Endothelial cell of umbilical vein (primary cell): ENCODE measurements at regions not wholly inside any gene's neighbourhood (a gene's known extent, or its start where the extent isn't known, plus 50 kb on each side); places are given as distances from the start of the nearest gene placed in this dataset.

Experiments
- BruUV-seq: library from RNA; stranded (reverse); fragments of 400-500 nt; replicated peaks from 2 replicates; lab custom pipeline; 2021; lab: Mats Ljungman, UMichigan
- CTCF ChIA-PET: fragments of 300-600, 350-600 bp; sonication (Branson Sonifier 250); formaldehyde crosslinking; loops from one replicate; lab custom pipeline; 2021; ENCODE audit warnings: antibody characterized with exemption, inconsistent platforms; lab: Charles Lee
- POLR2A ChIA-PET: fragments of 300-600, 350-600 bp; sonication (Branson Sonifier 250); formaldehyde crosslinking; loops from one replicate; lab custom pipeline; 2021; ENCODE audit warnings: antibody characterized with exemption, inconsistent platforms; lab: Charles Lee
- DNase-seq: peaks from one replicate; pipeline ENCODE4 v3.0.0-alpha.2; 2011; ENCODE audit warnings: low read depth, low spot score
- FAIRE-seq: peaks from 2 replicates; lab custom pipeline; 2011; peaks lifted over from hg19 to GRCh38; lab: Jason Lieb, UNC
- H2AFZ ChIP-seq: 2 replicates; pipeline ENCODE4 v1.6.0; 2012; ENCODE audit warnings: low read depth, low read length, control low read depth, inconsistent platforms
- H3K27ac ChIP-seq: 2 replicates; pipeline ENCODE4 v1.5.1; 2011; ENCODE audit warnings: low read depth, mild to moderate bottlenecking, control low read depth, low read length, moderate library complexity; ENCODE audit not compliant: insufficient read depth
- H3K27me3 ChIP-seq, 2 experiments: 2 replicates each; pipeline versions ENCODE4 v1.6.0 to v1.6.1; 2011; ENCODE audit warnings: low read length in 2 of 2, mixed read lengths in 1 of 2; ENCODE audit not compliant: control insufficient read depth in 2 of 2, insufficient read depth in 2 of 2
- H3K36me3 ChIP-seq, 2 experiments: 2 replicates in 1 of 2; 3 replicates in 1 of 2; pipeline ENCODE4 v1.5.1; 2011; ENCODE audit warnings: low read length in 2 of 2, mild to moderate bottlenecking in 1 of 2, moderate library complexity in 1 of 2; ENCODE audit not compliant: control insufficient read depth in 2 of 2, insufficient read depth in 2 of 2; ENCODE audit errors: extremely low read depth in 1 of 2
- H3K4me1 ChIP-seq: 3 replicates; pipeline ENCODE4 v1.5.1; 2011; ENCODE audit warnings: mild to moderate bottlenecking, low read length; ENCODE audit not compliant: control insufficient read depth, insufficient read depth; ENCODE audit errors: extremely low read depth
- H3K4me2 ChIP-seq: 2 replicates; pipeline ENCODE4 v1.6.1; 2011; ENCODE audit warnings: low read length, control low read depth, mixed read lengths; ENCODE audit not compliant: insufficient read depth
- H3K4me3 ChIP-seq, 3 experiments: fragments of 200-600 bp in 1 of 3; sonication (generic), shearing (Covaris generic) in 1 of 3; replicated peaks in 1 of 3; 2 replicates each; pipeline ENCODE4 v1.5.1; 2011 to 2016; ENCODE audit warnings: control low read depth in 3 of 3, low read length in 3 of 3, mild to moderate bottlenecking in 2 of 3, inconsistent platforms in 1 of 3, low read depth in 1 of 3, moderate library complexity in 1 of 3; ENCODE audit not compliant: insufficient read depth in 1 of 3
- H3K79me2 ChIP-seq: 2 replicates; pipeline ENCODE4 v1.6.0; 2012; ENCODE audit warnings: low read length, inconsistent platforms; ENCODE audit not compliant: control insufficient read depth, insufficient read depth
- H3K9ac ChIP-seq: replicated peaks from 2 replicates; pipeline ENCODE3; 2011; ENCODE audit warnings: low read length, control low read depth; ENCODE audit not compliant: insufficient read depth; ENCODE audit errors: extremely low read depth
- H3K9me1 ChIP-seq: replicated peaks from 3 replicates; pipeline ENCODE4 v1.6.0; 2011; ENCODE audit warnings: mild to moderate bottlenecking, low read length; ENCODE audit not compliant: control insufficient read depth, insufficient read depth; ENCODE audit errors: extremely low read depth
- H3K9me3 ChIP-seq: replicated peaks from 2 replicates; pipeline ENCODE4 v1.5.1; 2012; ENCODE audit warnings: low read length, inconsistent platforms; ENCODE audit not compliant: control insufficient read depth, insufficient read depth
- H4K20me1 ChIP-seq: replicated peaks from 2 replicates; pipeline ENCODE3; 2011; ENCODE audit warnings: mild to moderate bottlenecking, low read length; ENCODE audit not compliant: control insufficient read depth, insufficient read depth; ENCODE audit errors: extremely low read depth
- EZH2 ChIP-seq: IDR thresholded peaks from 2 replicates; pipeline ENCODE4 v1.6.1; 2012; ENCODE audit warnings: borderline replicate concordance, low read depth, mild to moderate bottlenecking, moderate library complexity, low read length, inconsistent platforms; ENCODE audit not compliant: severe bottlenecking
- FOS ChIP-seq: IDR thresholded peaks from 2 replicates; pipeline ENCODE4 v1.6.1; 2011; ENCODE audit warnings: mild to moderate bottlenecking, low read length, moderate library complexity, borderline replicate concordance; ENCODE audit not compliant: insufficient read depth
- GATA2 ChIP-seq: IDR thresholded peaks from 2 replicates; pipeline ENCODE4 v1.7.0; 2011; ENCODE audit warnings: low read depth, mild to moderate bottlenecking, moderate library complexity, mixed read lengths, low read length; ENCODE audit not compliant: insufficient read length, insufficient read depth
- JUN ChIP-seq: IDR thresholded peaks from 2 replicates; pipeline ENCODE4 v1.6.1; 2011; ENCODE audit warnings: borderline replicate concordance, low read depth; ENCODE audit not compliant: insufficient read length, insufficient read depth
- MAX ChIP-seq: IDR thresholded peaks from 2 replicates; pipeline ENCODE4 v1.6.1; 2011; ENCODE audit not compliant: insufficient read depth, insufficient read length
- MYC ChIP-seq: IDR thresholded peaks from one replicate; pipeline ENCODE4 v1.6.1; 2011; ENCODE audit warnings: mild to moderate bottlenecking, low read depth, low read length
- POLR2A ChIP-seq: IDR thresholded peaks from 2 replicates; pipeline ENCODE4 v1.6.1; 2012; ENCODE audit warnings: low read depth, mild to moderate bottlenecking, control low read depth, low read length
- POLR2AphosphoS5 ChIP-seq: IDR thresholded peaks from 2 replicates; pipeline ENCODE4 v1.6.1; 2012; ENCODE audit warnings: low read depth, mild to moderate bottlenecking, control low read depth, low read length, moderate library complexity; ENCODE audit not compliant: insufficient read depth
- dilution Hi-C: fragments of 300-500 bp; cut with MboI; formaldehyde crosslinking; loops from one replicate; pipeline ENCODE4 v1.15.0; 2019; ENCODE audit warnings: low sequenced_read_pairs; ENCODE audit not compliant: extremely low pct_ligation_motif_present
- intact Hi-C: fragments of 100-400 bp; cut with micrococcal nuclease; formaldehyde crosslinking; loops from one replicate; pipeline ENCODE4 v1.10.0; 2022
- TF ChIP-seq, protein P1 (sequence below), 2 donors: IDR thresholded peaks; 1 replicate in 1 of 2; 2 replicates in 1 of 2; pipeline ENCODE4 v1.5.1; 2011; ENCODE audit warnings: low read length in 2 of 2, mild to moderate bottlenecking in 2 of 2, moderate library complexity in 2 of 2, control low read depth in 1 of 2, inconsistent platforms in 1 of 2, low read depth in 1 of 2; ENCODE audit not compliant: insufficient read depth in 1 of 2; ENCODE audit errors: extremely low read depth in 1 of 2

- FAIRE-seq (no peak), DNase-seq (no peak)
- Histone ChIP-seq H3K4me1 (no peaks in the 10 kb centered on the region), H3K4me2 (no peak overlapping the region), H4K20me1 (no peaks in the 10 kb centered on the region), H3K9me1 (no peaks in the 10 kb centered on the region), H3K79me2 (no peaks in the 10 kb centered on the region), H3K36me3 (no peaks in the 10 kb centered on the region), H3K4me3 (no peak overlapping the region), H3K9ac (no peak overlapping the region), H3K27me3 (no peaks in the 10 kb centered on the region), H3K27ac (no peak overlapping the region), H3K9me3 (peaks cover 4% of the 10 kb centered on the region), H2AFZ (no peak overlapping the region)
- intact Hi-C loops = no loop called here
- dilution Hi-C loops = no loop called here
- ChIA-PET CTCF (no interaction called here), POLR2A (no interaction called here)
- TF ChIP-seq POLR2AphosphoS5 (no peak), EZH2 (no peak), POLR2A (no peak), MYC (no peak), FOS (no peak)
- BruUV-seq = no TSS peak
Observed at GRCh38 chr10:130992802-130993523, 318.6 kb downstream of the TCERG1L start.

DNA sequence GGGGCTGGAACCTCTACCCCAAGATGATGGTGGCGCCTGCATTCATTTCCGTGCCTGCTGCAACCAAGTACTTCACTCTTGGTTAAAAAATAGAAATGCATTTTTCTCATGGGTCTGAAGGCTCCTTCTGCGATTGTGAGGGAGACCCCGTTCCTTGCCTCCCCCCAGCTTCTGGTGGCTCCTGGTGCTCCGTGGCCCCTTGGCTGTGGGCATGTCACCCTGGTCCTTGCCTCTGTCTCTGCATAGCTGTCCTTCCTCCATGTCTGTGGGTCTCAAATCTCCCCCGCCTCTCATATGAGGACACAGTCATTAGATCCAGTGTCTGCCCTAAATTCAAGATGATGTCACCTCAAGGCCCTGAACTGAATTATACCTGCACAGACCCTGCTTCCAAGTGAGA, 317.9 kb downstream of the TCERG1L start:
- no peaks in the 10 kb centered on the region for H3K36me3 ChIP-seq
- no peaks in the 10 kb centered on the region for H3K9me1 ChIP-seq
- TF ChIP-seq, protein P1, sequence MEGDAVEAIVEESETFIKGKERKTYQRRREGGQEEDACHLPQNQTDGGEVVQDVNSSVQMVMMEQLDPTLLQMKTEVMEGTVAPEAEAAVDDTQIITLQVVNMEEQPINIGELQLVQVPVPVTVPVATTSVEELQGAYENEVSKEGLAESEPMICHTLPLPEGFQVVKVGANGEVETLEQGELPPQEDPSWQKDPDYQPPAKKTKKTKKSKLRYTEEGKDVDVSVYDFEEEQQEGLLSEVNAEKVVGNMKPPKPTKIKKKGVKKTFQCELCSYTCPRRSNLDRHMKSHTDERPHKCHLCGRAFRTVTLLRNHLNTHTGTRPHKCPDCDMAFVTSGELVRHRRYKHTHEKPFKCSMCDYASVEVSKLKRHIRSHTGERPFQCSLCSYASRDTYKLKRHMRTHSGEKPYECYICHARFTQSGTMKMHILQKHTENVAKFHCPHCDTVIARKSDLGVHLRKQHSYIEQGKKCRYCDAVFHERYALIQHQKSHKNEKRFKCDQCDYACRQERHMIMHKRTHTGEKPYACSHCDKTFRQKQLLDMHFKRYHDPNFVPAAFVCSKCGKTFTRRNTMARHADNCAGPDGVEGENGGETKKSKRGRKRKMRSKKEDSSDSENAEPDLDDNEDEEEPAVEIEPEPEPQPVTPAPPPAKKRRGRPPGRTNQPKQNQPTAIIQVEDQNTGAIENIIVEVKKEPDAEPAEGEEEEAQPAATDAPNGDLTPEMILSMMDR (IDR thresholded peaks at IDR 0.05; ENCODE audit: extremely low read depth in 1 of 2, insufficient read depth in 1 of 2, low read depth in 1 of 2, low read length in 2 of 2) = no peak
- TF ChIP-seq FOS (no peak), EZH2 (no peak), MYC (no peak), GATA2 (no peak), JUN (no peak), POLR2AphosphoS5 (no peak), MAX (no peak)
- H3K4me2 ChIP-seq = no peak overlapping the region
- ChIA-PET CTCF (no interaction called here), POLR2A (no interaction called here)
- no peak overlapping the region for H3K9ac ChIP-seq
- H2AFZ ChIP-seq = no peak overlapping the region
- dilution Hi-C loops (no loop called here), intact Hi-C loops (no loop called here)
- FAIRE-seq = no peak
- no peaks in the 10 kb centered on the region for H3K27me3 ChIP-seq
- no peak for DNase-seq
- peaks cover 8% of the 10 kb centered on the region for H3K9me3 ChIP-seq
- no TSS peak for BruUV-seq
- H3K27ac ChIP-seq = no peak overlapping the region
- H3K79me2 ChIP-seq = no peaks in the 10 kb centered on the region
- H3K4me3 ChIP-seq = no peak overlapping the region
- no peaks in the 10 kb centered on the region for H4K20me1 ChIP-seq
- H3K4me1 ChIP-seq = no peaks in the 10 kb centered on the region
